ENCODE measurements at regions not wholly inside any gene's neighbourhood (a gene's known extent, or its start where the extent isn't known, plus 50 kb on each side); places are given as distances from the start of the nearest gene placed in this dataset.

GRCh38 chr12:103247531-103247930 is 248.2 kb downstream of the C12orf42 start:
- FAIRE-seq (no peak), DNase-seq (no peak)
- TF ChIP-seq CTCF (IDR thresholded peaks at IDR 0.05; ENCODE audit: borderline replicate concordance, extremely low read depth, insufficient read depth) = no peak
- no peak overlapping the region for H3K9ac ChIP-seq (ENCODE audit: low read length in 3 of 3)
- H3K27ac ChIP-seq (ENCODE audit: low read depth in 2 of 2, low read length in 2 of 2) = no peak overlapping the region
- H3K9me3 ChIP-seq (ENCODE audit: control insufficient read depth in 2 of 3, insufficient read depth in 1 of 3, low read length in 3 of 3) = no peaks in the 10 kb centered on the region
- intact Hi-C loops (cut with DNase I) = no loop called here
- no peaks in the 10 kb centered on the region for H3K36me3 ChIP-seq (ENCODE audit: control insufficient read depth in 2 of 3, insufficient read depth in 3 of 3, low read length in 3 of 3)
- no peaks in the 10 kb centered on the region for H3K4me1 ChIP-seq (ENCODE audit: control insufficient read depth in 2 of 3, insufficient read depth in 2 of 3, low read depth in 1 of 3, low read length in 3 of 3)
- H3K4me3 ChIP-seq (ENCODE audit: low read length in 3 of 3) = no peak overlapping the region
- H3K27me3 ChIP-seq (ENCODE audit: control insufficient read depth, insufficient read depth, low read length) = no peaks in the 10 kb centered on the region

DNA sequence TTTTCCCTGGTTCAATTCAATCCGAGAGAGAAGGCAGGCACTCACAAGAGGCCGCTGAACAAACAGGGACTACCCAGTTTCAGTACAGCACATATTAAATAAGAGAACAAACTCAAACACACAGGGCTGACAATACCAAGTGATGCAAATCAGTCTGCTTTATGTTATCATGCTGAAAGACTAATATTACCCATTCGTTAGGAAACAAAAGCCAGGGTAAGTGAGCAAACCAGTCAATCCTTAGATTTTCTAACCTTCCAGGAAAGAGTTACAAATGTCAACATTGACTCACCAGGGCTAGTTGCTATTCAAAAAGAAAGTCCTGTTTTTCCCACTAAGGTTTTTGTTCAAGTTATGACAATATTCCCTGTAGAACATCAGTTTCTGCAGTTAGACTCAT is 246.2 kb downstream of the C12orf42 start:
- FAIRE-seq = no peak
- H3K27me3 ChIP-seq (ENCODE audit: control insufficient read depth, insufficient read depth, low read length) = no peaks in the 10 kb centered on the region
- H3K9ac ChIP-seq (ENCODE audit: low read length in 3 of 3) = no peak overlapping the region
- H3K9me3 ChIP-seq (ENCODE audit: control insufficient read depth in 2 of 3, insufficient read depth in 1 of 3, low read length in 3 of 3) = no peaks in the 10 kb centered on the region
- H3K36me3 ChIP-seq (ENCODE audit: control insufficient read depth in 2 of 3, insufficient read depth in 3 of 3, low read length in 3 of 3) = no peaks in the 10 kb centered on the region
- no peak for TF ChIP-seq CTCF (IDR thresholded peaks at IDR 0.05; ENCODE audit: borderline replicate concordance, extremely low read depth, insufficient read depth)
- intact Hi-C loops (cut with DNase I) = no loop called here
- no peak overlapping the region for H3K27ac ChIP-seq (ENCODE audit: low read depth in 2 of 2, low read length in 2 of 2)
- DNase-seq = no peak
- H3K4me1 ChIP-seq (ENCODE audit: control insufficient read depth in 2 of 3, insufficient read depth in 2 of 3, low read depth in 1 of 3, low read length in 3 of 3) = no peaks in the 10 kb centered on the region
- no peak overlapping the region for H3K4me3 ChIP-seq (ENCODE audit: low read length in 3 of 3)

- FAIRE-seq = no peak
- no peaks in the 10 kb centered on the region for H3K36me3 ChIP-seq (ENCODE audit: control insufficient read depth in 2 of 3, insufficient read depth in 3 of 3, low read length in 3 of 3)
- no peaks in the 10 kb centered on the region for H3K9me3 ChIP-seq (ENCODE audit: control insufficient read depth in 2 of 3, insufficient read depth in 1 of 3, low read length in 3 of 3)
- no peak overlapping the region for H3K9ac ChIP-seq (ENCODE audit: low read length in 3 of 3)
- no peaks in the 10 kb centered on the region for H3K4me1 ChIP-seq (ENCODE audit: control insufficient read depth in 2 of 3, insufficient read depth in 2 of 3, low read depth in 1 of 3, low read length in 3 of 3)
- no peak for TF ChIP-seq CTCF (IDR thresholded peaks at IDR 0.05; ENCODE audit: borderline replicate concordance, extremely low read depth, insufficient read depth)
- H3K4me3 ChIP-seq (ENCODE audit: low read length in 3 of 3) = no peak overlapping the region
- H3K27ac ChIP-seq (ENCODE audit: low read depth in 2 of 2, low read length in 2 of 2) = no peak overlapping the region
- DNase-seq = no peak
- no peaks in the 10 kb centered on the region for H3K27me3 ChIP-seq (ENCODE audit: control insufficient read depth, insufficient read depth, low read length)
- intact Hi-C loops (cut with DNase I) = no loop called here
Observed at GRCh38 chr12:103250487-103250886, 245.3 kb downstream of the C12orf42 start.
